HG02970 (cell line): ENCODE measurements at regions not wholly inside any gene's neighbourhood (a gene's known extent, or its start where the extent isn't known, plus 50 kb on each side); places are given as distances from the start of the nearest gene placed in this dataset.

Experiments
- ATAC-seq: cut with Tn5 transposase; IDR thresholded peaks from one replicate; pipeline ENCODE4 v1.9.1; 2021; ENCODE audit warnings: mild to moderate bottlenecking, moderate library complexity, moderate number of reproducible peaks; ENCODE audit not compliant: unreplicated experiment, low FRiP score

- no peak for ATAC-seq
Observed at GRCh38 chr2:82525744-82526143, 1933.3 kb downstream of the SUCLG1 start.

- no peak for ATAC-seq
Observed at GRCh38 chr2:82524826-82525225, 1934.3 kb downstream of the SUCLG1 start.

GRCh38 chr2:82511894-82512293 is 1947.2 kb downstream of the SUCLG1 start:
- ATAC-seq, result no peak

- ATAC-seq, result no peak
Observed at GRCh38 chr2:82508702-82509101, 1950.4 kb downstream of the SUCLG1 start.

- ATAC-seq, result no peak
Observed at GRCh38 chr2:82507657-82508056, 1951.4 kb downstream of the SUCLG1 start.

- ATAC-seq, result no peak
Observed at GRCh38 chr2:82501217-82501616, 1957.9 kb downstream of the SUCLG1 start.

- ATAC-seq, result no peak
Observed at GRCh38 chr2:82498777-82499443, 1960.2 kb downstream of the SUCLG1 start.

GRCh38 chr2:82494739-82495138 is 1964.3 kb downstream of the SUCLG1 start:
- no peak for ATAC-seq

GRCh38 chr2:82491591-82491990 is 1967.5 kb downstream of the SUCLG1 start:
- no peak for ATAC-seq

GRCh38 chr2:82487354-82487753 is 1971.7 kb downstream of the SUCLG1 start:
- no peak for ATAC-seq

- no peak for ATAC-seq
Observed at GRCh38 chr2:82485701-82486100, 1973.4 kb downstream of the SUCLG1 start.

- ATAC-seq, result no peak
Observed at GRCh38 chr2:82481207-82481606, 1977.9 kb downstream of the SUCLG1 start.

- no peak for ATAC-seq
Observed at GRCh38 chr2:82478641-82479040, 1980.4 kb downstream of the SUCLG1 start.

- ATAC-seq, result no peak
Observed at GRCh38 chr2:82476094-82476493, 1983.0 kb downstream of the SUCLG1 start.

- ATAC-seq, result no peak
Observed at GRCh38 chr2:82428251-82428650, 2030.8 kb downstream of the SUCLG1 start.

GRCh38 chr2:82412021-82412420 is 2047.1 kb downstream of the SUCLG1 start:
- ATAC-seq, result no peak

- ATAC-seq, result no peak
Observed at GRCh38 chr2:82411071-82411470, 2048.0 kb downstream of the SUCLG1 start.

GRCh38 chr2:82395531-82395930 is 2063.5 kb downstream of the SUCLG1 start:
- ATAC-seq, result no peak

GRCh38 chr2:82391386-82391785 is 2067.7 kb downstream of the SUCLG1 start:
- no peak for ATAC-seq

GRCh38 chr2:82355622-82356021 is 2051.1 kb upstream of the LRRTM1 start:
- ATAC-seq, result no peak

- no peak for ATAC-seq
Observed at GRCh38 chr2:82345910-82346309, 2041.4 kb upstream of the LRRTM1 start.

GRCh38 chr2:82344670-82345069 is 2040.1 kb upstream of the LRRTM1 start:
- no peak for ATAC-seq

- no peak for ATAC-seq
Observed at GRCh38 chr2:82342356-82342755, 2037.8 kb upstream of the LRRTM1 start.
